ENCODE measurements at regions not wholly inside any gene's neighbourhood (a gene's known extent, or its start where the extent isn't known, plus 50 kb on each side); places are given as distances from the start of the nearest gene placed in this dataset.

GRCh38 chr15:47620960-47621681 is 96.2 kb upstream of the SEMA6D start:
- TF ChIP-seq CTCF (IDR thresholded peaks at IDR 0.05) (no peak), ZFX (IDR thresholded peaks at IDR 0.05; ENCODE audit: borderline replicate concordance) (no peak)
- no peak overlapping the region for H3K27ac ChIP-seq

- no peak for TF ChIP-seq ZFX (IDR thresholded peaks at IDR 0.05; ENCODE audit: borderline replicate concordance)
- no peak for TF ChIP-seq CTCF (IDR thresholded peaks at IDR 0.05)
- H3K27ac ChIP-seq = no peak overlapping the region
Measured at GRCh38 chr15:47622055-47622454, 95.2 kb upstream of the SEMA6D start.

DNA sequence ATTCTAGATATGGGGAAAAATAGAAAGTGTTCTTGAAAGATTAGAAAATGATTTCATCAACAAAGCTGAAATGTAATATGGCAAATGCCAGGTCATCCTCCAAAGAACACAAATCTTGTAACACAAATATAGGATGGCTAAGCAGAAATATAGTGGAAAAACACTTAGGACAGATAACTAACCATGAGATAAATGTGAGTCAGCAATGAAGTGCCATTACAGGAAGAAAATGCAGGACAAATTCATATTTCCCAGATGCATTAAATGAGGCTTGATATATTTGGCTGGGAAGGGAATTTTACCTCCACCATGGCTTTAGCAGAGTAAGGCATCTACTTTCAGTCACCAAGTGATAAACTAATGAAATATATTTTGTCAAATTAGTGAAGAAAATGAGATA is 92.8 kb upstream of the SEMA6D start:
- TF ChIP-seq CTCF (IDR thresholded peaks at IDR 0.05) (no peak), ZFX (IDR thresholded peaks at IDR 0.05; ENCODE audit: borderline replicate concordance) (no peak)
- no peak overlapping the region for H3K27ac ChIP-seq

DNA sequence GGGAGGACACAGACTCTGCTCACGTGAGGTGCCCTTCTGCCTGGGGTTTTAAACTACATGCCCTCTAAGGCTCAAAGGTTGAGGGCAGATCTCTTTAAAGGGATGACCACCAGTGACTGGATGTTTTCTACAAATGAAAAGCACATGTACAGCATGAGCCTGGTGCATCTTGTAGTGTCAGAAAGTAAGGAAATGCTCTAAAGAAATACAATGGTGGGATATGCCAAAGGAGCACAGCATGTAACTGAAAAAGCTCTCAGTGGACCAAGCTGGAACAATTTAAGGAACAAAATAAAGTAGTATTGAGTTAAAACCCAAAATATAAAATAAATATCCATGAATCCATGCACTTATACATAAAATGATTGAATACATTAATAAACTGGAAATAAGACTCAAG is 78.3 kb upstream of the SEMA6D start:
- TF ChIP-seq ZFX (IDR thresholded peaks at IDR 0.05; ENCODE audit: borderline replicate concordance) (no peak), CTCF (IDR thresholded peaks at IDR 0.05) (no peak)
- no peak overlapping the region for H3K27ac ChIP-seq

DNA sequence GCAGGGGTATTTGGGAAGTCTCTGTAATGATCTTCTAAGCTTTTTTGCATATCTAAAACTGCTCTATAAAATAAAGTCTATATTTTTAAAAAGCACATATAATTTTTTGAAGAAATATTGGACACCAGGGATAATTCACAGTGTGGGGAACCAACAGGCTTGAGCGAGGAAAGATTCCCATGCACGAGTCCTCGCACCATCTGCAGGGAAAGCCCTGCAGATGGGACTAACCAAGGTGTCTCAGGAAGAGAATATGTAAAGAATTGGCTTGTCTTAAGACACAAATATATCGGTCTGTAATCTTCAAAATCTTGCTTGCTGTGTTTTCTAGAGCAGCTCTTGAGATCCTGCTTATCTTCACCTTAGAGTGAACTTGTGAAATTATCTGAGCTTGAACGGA is 77.2 kb upstream of the SEMA6D start:
- no peak overlapping the region for H3K27ac ChIP-seq
- no peak for TF ChIP-seq CTCF (IDR thresholded peaks at IDR 0.05)
- no peak for TF ChIP-seq ZFX (IDR thresholded peaks at IDR 0.05; ENCODE audit: borderline replicate concordance)

- no peak for TF ChIP-seq ZFX (IDR thresholded peaks at IDR 0.05; ENCODE audit: borderline replicate concordance)
- TF ChIP-seq CTCF (IDR thresholded peaks at IDR 0.05) = no peak
- no peak overlapping the region for H3K27ac ChIP-seq
Measured at GRCh38 chr15:47640901-47641300, 76.4 kb upstream of the SEMA6D start.

- no peak overlapping the region for H3K27ac ChIP-seq
- TF ChIP-seq CTCF (IDR thresholded peaks at IDR 0.05) (no peak), ZFX (IDR thresholded peaks at IDR 0.05; ENCODE audit: borderline replicate concordance) (no peak)
Measured at GRCh38 chr15:47644722-47645121, 72.6 kb upstream of the SEMA6D start.
